T-cell (primary cell): ENCODE measurements at regions not wholly inside any gene's neighbourhood (a gene's known extent, or its start where the extent isn't known, plus 50 kb on each side); places are given as distances from the start of the nearest gene placed in this dataset.

Source experiments
- ATAC-seq, 4 experiments: fragments of 200-7000 bp in 3 of 4; fragments of 150-1000 bp in 1 of 4; cut with Tn5 transposase; replicated peaks in 1 of 4; 1 replicate in 3 of 4; 2 replicates in 1 of 4; pipeline ENCODE4 v1.10.0; 2021; ENCODE audit warnings: moderate library complexity in 3 of 4, mild to moderate bottlenecking in 2 of 4, moderate number of reproducible peaks in 1 of 4
- CTCF ChIA-PET, 2 donors: fragments of 300-600 bp; sonication (Branson Sonifier 250); formaldehyde crosslinking; loops; one replicate each; lab custom pipeline; 2022; ENCODE audit warnings: antibody characterized with exemption in 2 of 2; lab: Charles Lee
- POLR2A ChIA-PET, 2 donors: fragments of 300-600 bp; sonication (Branson Sonifier 250); formaldehyde crosslinking; loops; one replicate each; lab custom pipeline; 2022; ENCODE audit warnings: antibody characterized with exemption in 2 of 2; lab: Charles Lee
- DNase-seq, 35 experiments: peaks; one replicate each; pipeline versions ENCODE4 v3.0.0 to v3.0.0-alpha.2; 2013 to 2023
- H3K27ac ChIP-seq: one replicate; pipeline ENCODE4 v1.5.1; 2013; ENCODE audit warnings: low read length
- H3K27me3 ChIP-seq, 2 experiments: replicated peaks in 1 of 2; 1 replicate in 1 of 2; 2 replicates in 1 of 2; pipeline versions ENCODE4 v1.6.1 to v1.7.0; 2013; ENCODE audit warnings: low read length in 1 of 2, mixed read lengths in 1 of 2; ENCODE audit not compliant: control insufficient read depth in 2 of 2, insufficient read depth in 2 of 2; ENCODE audit errors: extremely low read depth in 1 of 2
- H3K36me3 ChIP-seq, 2 donors: 1 replicate in 1 of 2; 2 replicates in 1 of 2; pipeline versions ENCODE4 v1.6.1 to v1.7.0; 2013; ENCODE audit warnings: low read length in 1 of 2; ENCODE audit not compliant: control insufficient read depth in 2 of 2, insufficient read depth in 1 of 2; ENCODE audit errors: extremely low read depth in 1 of 2
- H3K4me1 ChIP-seq, 2 experiments: 1 replicate in 1 of 2; 2 replicates in 1 of 2; pipeline versions ENCODE4 v1.6.1 to v1.7.0; 2013; ENCODE audit warnings: low read length in 2 of 2, mixed read lengths in 1 of 2; ENCODE audit not compliant: insufficient read depth in 2 of 2, control insufficient read depth in 1 of 2; ENCODE audit errors: extremely low read depth in 1 of 2
- H3K4me3 ChIP-seq, 2 donors: 1 replicate in 1 of 2; 2 replicates in 1 of 2; pipeline versions ENCODE4 v1.5.1 to v1.7.0; 2013; ENCODE audit warnings: mild to moderate bottlenecking in 2 of 2, low read length in 1 of 2, moderate library complexity in 1 of 2; ENCODE audit not compliant: control insufficient read depth in 1 of 2; ENCODE audit errors: extremely low read depth in 1 of 2
- H3K9me3 ChIP-seq: 2 replicates; pipeline ENCODE4 v1.7.0; 2013
- H3K27ac Mint-ChIP-seq, 2 donors: one replicate each; pipeline ENCODE4 v1.8.0; 2020 to 2021; ENCODE audit warnings: mild to moderate bottlenecking in 2 of 2, mixed read lengths in 2 of 2
- H3K27me3 Mint-ChIP-seq, 2 donors: one replicate each; pipeline ENCODE4 v1.8.0; 2021 to 2022; ENCODE audit warnings: mixed read lengths in 2 of 2
- H3K36me3 Mint-ChIP-seq: one replicate; pipeline ENCODE4 v1.8.0; 2021; ENCODE audit warnings: mixed read lengths
- H3K4me1 Mint-ChIP-seq, 3 donors: one replicate each; pipeline ENCODE4 v1.8.0; 2020 to 2022; ENCODE audit warnings: mixed read lengths in 3 of 3, mild to moderate bottlenecking in 1 of 3
- H3K4me3 Mint-ChIP-seq, 3 donors: one replicate each; pipeline ENCODE4 v1.8.0; 2020 to 2022; ENCODE audit warnings: mild to moderate bottlenecking in 3 of 3, mixed read lengths in 3 of 3, moderate library complexity in 3 of 3
- H3K9me3 Mint-ChIP-seq, 3 donors: one replicate each; pipeline ENCODE4 v1.8.0; 2020 to 2022; ENCODE audit warnings: mixed read lengths in 3 of 3
- WGBS: methylation state at CpG from one replicate; pipeline ENCODE4 v1.1.5; 2013; ENCODE audit warnings: missing lambda C conversion rate; ENCODE audit not compliant: insufficient coverage; 5-methylcytosine and 5-hydroxymethylcytosine counted together

GRCh38 chr16:80356365-80356764 lies 184.4 kb upstream of the DYNLRB2 start:
- no peak for DNase-seq
- ChIA-PET CTCF (no interaction called here), POLR2A (no interaction called here)
- H3K4me1 Mint-ChIP-seq = no peaks in the 10 kb centered on the region
- no peak overlapping the region for H3K4me3 Mint-ChIP-seq
- peaks cover 7 to 9% of the 10 kb centered on the region in 2 donors for H3K27me3 Mint-ChIP-seq
- H3K9me3 Mint-ChIP-seq = no peaks in the 10 kb centered on the region
- no peak overlapping the region for H3K4me3 ChIP-seq
- no peak overlapping the region for H3K27ac Mint-ChIP-seq
- no peaks in the 10 kb centered on the region for H3K4me1 ChIP-seq
- no peaks in the 10 kb centered on the region for H3K36me3 Mint-ChIP-seq
- 73% methylated on average over 3 of the region's 9 CpGs for WGBS
- no peaks in the 10 kb centered on the region for H3K9me3 ChIP-seq
- peaks cover 0 to 8% of the 10 kb centered on the region in 2 experiments for H3K27me3 ChIP-seq
- no peak overlapping the region for H3K27ac ChIP-seq
- no peak for ATAC-seq
- H3K36me3 ChIP-seq = no peaks in the 10 kb centered on the region

GRCh38 chr16:80355335-80355734 lies 185.5 kb upstream of the DYNLRB2 start:
- POLR2A ChIA-PET = no interaction called here
- Histone ChIP-seq H3K4me3 (no peak overlapping the region), H3K9me3 (no peaks in the 10 kb centered on the region), H3K36me3 (no peaks in the 10 kb centered on the region), H3K27ac (no peak overlapping the region), H3K4me1 (no peaks in the 10 kb centered on the region), H3K27me3 (peaks cover 0 to 7% of the 10 kb centered on the region in 2 experiments)
- no CpG with 5 or more reads among the region's 1 CpG for WGBS
- Mint-ChIP-seq H3K9me3 (no peaks in the 10 kb centered on the region), H3K27ac (no peak overlapping the region), H3K27me3 (peaks cover 6 to 7% of the 10 kb centered on the region in 2 donors), H3K4me1 (no peaks in the 10 kb centered on the region), H3K36me3 (no peaks in the 10 kb centered on the region), H3K4me3 (no peak overlapping the region)
- DNase-seq (no peak), ATAC-seq (no peak)
- CTCF ChIA-PET = no interaction called here

DNA sequence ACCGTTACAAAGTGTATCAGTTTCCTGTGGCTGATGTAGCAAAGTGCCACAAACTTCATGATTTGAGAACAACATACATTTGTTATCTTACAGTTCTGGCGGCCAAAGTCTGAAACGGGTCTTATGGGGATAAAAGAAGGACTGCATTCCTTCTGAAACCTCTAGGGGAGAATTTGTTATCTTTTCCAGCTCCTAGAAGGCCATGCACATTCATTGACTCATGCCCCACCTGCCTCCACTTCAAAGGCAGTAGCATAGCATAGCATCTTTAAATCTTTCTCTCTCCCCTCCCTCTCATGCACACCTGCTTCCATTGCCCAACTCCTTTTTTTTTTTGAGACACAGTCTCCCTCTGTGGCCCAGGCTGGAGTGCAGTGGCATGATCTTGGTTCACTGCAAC lies 190.7 kb upstream of the DYNLRB2 start:
- Mint-ChIP-seq H3K4me1 (no peaks in the 10 kb centered on the region), H3K4me3 (no peak overlapping the region), H3K27me3 (peaks cover 1 to 7% of the 10 kb centered on the region in 2 donors), H3K36me3 (no peaks in the 10 kb centered on the region), H3K27ac (no peak overlapping the region), H3K9me3 (peaks cover 4 to 5% (median 4%) of the 10 kb centered on the region in 3 donors)
- H3K27ac ChIP-seq = no peak overlapping the region
- DNase-seq (no peak), ATAC-seq (no peak)
- POLR2A ChIA-PET = no interaction called here
- CTCF ChIA-PET = no interaction called here
- peaks cover 0 to 3% of the 10 kb centered on the region in 2 experiments for H3K27me3 ChIP-seq
- no peak overlapping the region for H3K4me3 ChIP-seq
- no peaks in the 10 kb centered on the region for H3K4me1 ChIP-seq
- no peaks in the 10 kb centered on the region for H3K36me3 ChIP-seq
- no peaks in the 10 kb centered on the region for H3K9me3 ChIP-seq
- WGBS = 80% methylated on average over 1 of the region's 3 CpGs

GRCh38 chr16:80347900-80348299 lies 192.9 kb upstream of the DYNLRB2 start:
- H3K27ac Mint-ChIP-seq = no peak overlapping the region
- CTCF ChIA-PET = no interaction called here

DNA sequence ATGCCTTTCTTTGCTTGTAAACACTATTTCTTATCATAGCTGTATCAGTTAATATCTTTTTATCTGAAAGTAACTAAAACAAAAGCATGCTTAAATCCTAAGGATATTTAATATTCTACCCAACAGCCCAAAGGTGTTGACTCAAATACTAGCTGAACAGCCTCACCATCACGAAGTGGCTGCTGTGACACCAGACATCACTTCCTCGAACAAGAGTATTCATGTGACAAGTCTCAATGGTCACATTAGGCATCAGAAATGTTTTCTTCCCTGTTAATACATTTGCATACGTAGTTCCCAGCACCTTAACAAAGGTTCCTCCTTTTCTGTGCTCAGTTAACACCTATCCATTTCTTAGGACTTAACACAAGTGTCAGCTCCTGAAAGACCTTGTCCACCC lies 193.8 kb upstream of the DYNLRB2 start:
- H3K27ac Mint-ChIP-seq = no peak overlapping the region
- Histone ChIP-seq H3K4me1 (no peaks in the 10 kb centered on the region), H3K27me3 (no peaks in the 10 kb centered on the region), H3K36me3 (no peaks in the 10 kb centered on the region), H3K9me3 (no peaks in the 10 kb centered on the region), H3K27ac (no peak overlapping the region), H3K4me3 (no peak overlapping the region)
- H3K36me3 Mint-ChIP-seq = no peaks in the 10 kb centered on the region
- H3K4me1 Mint-ChIP-seq = no peaks in the 10 kb centered on the region
- H3K4me3 Mint-ChIP-seq = no peak overlapping the region
- H3K27me3 Mint-ChIP-seq = peaks cover 2 to 4% of the 10 kb centered on the region in 2 donors
- ATAC-seq (no peak), DNase-seq (no peak)
- 83% methylated on average over 3 of the region's 3 CpGs for WGBS
- POLR2A ChIA-PET = no interaction called here
- peaks cover 4 to 5% (median 4%) of the 10 kb centered on the region in 3 donors for H3K9me3 Mint-ChIP-seq
- CTCF ChIA-PET = no interaction called here

More at GRCh38 chr16:80347900-80348299, 192.9 kb upstream of the DYNLRB2 start:
- H3K36me3 ChIP-seq = no peaks in the 10 kb centered on the region
- no peak overlapping the region for H3K27ac ChIP-seq
- no peak overlapping the region for H3K4me3 ChIP-seq
- no peaks in the 10 kb centered on the region for H3K9me3 ChIP-seq
- no peak overlapping the region for H3K4me3 Mint-ChIP-seq
- no CpG with 5 or more reads among the region's 3 CpGs for WGBS
- peaks cover 2 to 4% of the 10 kb centered on the region in 2 donors for H3K27me3 Mint-ChIP-seq
- no peaks in the 10 kb centered on the region for H3K36me3 Mint-ChIP-seq
- POLR2A ChIA-PET = no interaction called here
- H3K4me1 ChIP-seq = no peaks in the 10 kb centered on the region
- H3K27me3 ChIP-seq = no peaks in the 10 kb centered on the region
- peaks cover 4 to 5% (median 4%) of the 10 kb centered on the region in 3 donors for H3K9me3 Mint-ChIP-seq
- no peaks in the 10 kb centered on the region for H3K4me1 Mint-ChIP-seq
- ATAC-seq (no peak), DNase-seq (no peak)

- Histone ChIP-seq H3K36me3 (no peaks in the 10 kb centered on the region), H3K27me3 (no peaks in the 10 kb centered on the region), H3K27ac (no peak overlapping the region), H3K4me3 (no peak overlapping the region), H3K9me3 (no peaks in the 10 kb centered on the region), H3K4me1 (no peaks in the 10 kb centered on the region)
- 13% methylated on average over 2 of the region's 6 CpGs for WGBS
- Mint-ChIP-seq H3K36me3 (no peaks in the 10 kb centered on the region), H3K4me3 (no peak overlapping the region), H3K4me1 (no peaks in the 10 kb centered on the region), H3K27me3 (peaks cover 2% of the 10 kb centered on the region in 2 donors), H3K27ac (no peak overlapping the region), H3K9me3 (peaks cover 4 to 5% (median 4%) of the 10 kb centered on the region in 3 donors)
- POLR2A ChIA-PET = no interaction called here
- CTCF ChIA-PET = no interaction called here
- ATAC-seq (no peak), DNase-seq (no peak)
Observed at GRCh38 chr16:80346111-80346632, 194.6 kb upstream of the DYNLRB2 start.

GRCh38 chr16:80345701-80346100 lies 195.1 kb upstream of the DYNLRB2 start:
- Mint-ChIP-seq H3K4me1 (no peaks in the 10 kb centered on the region), H3K4me3 (no peak overlapping the region), H3K27me3 (peaks cover 2 to 5% of the 10 kb centered on the region in 2 donors), H3K36me3 (no peaks in the 10 kb centered on the region), H3K9me3 (peaks cover 4 to 5% (median 4%) of the 10 kb centered on the region in 3 donors), H3K27ac (no peak overlapping the region)
- CTCF ChIA-PET = no interaction called here
- Histone ChIP-seq H3K27me3 (no peaks in the 10 kb centered on the region), H3K4me1 (no peaks in the 10 kb centered on the region), H3K27ac (no peak overlapping the region), H3K4me3 (no peak overlapping the region), H3K36me3 (no peaks in the 10 kb centered on the region), H3K9me3 (no peaks in the 10 kb centered on the region)
- DNase-seq (no peak), ATAC-seq (no peak)
- POLR2A ChIA-PET = no interaction called here
- WGBS = 90% methylated on average over 2 of the region's 3 CpGs
